ENCODE measurements at regions not wholly inside any gene's neighbourhood (a gene's known extent, or its start where the extent isn't known, plus 50 kb on each side); places are given as distances from the start of the nearest gene placed in this dataset.

GRCh38 chr9:107933516-107933915 is 443.9 kb upstream of the KLF4 start:
- TF ChIP-seq CTCF (IDR thresholded peaks at IDR 0.05) (no peak), EP300 (IDR thresholded peaks at IDR 0.05) (no peak), POLR2A (IDR thresholded peaks at IDR 0.05) (no peak)
